Cerebellar cortex (tissue), 1 donor: ENCODE measurements at regions not wholly inside any gene's neighbourhood (a gene's known extent, or its start where the extent isn't known, plus 50 kb on each side); places are given as distances from the start of the nearest gene placed in this dataset.
"Not testable (repeated sequence)": the region's sequence is repeated elsewhere in the genome, so short reads cannot be mapped to it uniquely, and the experiment has no call there.

Experiments used
- DNase-seq: peaks from one replicate; pipeline ENCODE4 v3.0.0-alpha.2; 2015; ENCODE audit warnings: low spot score

DNA sequence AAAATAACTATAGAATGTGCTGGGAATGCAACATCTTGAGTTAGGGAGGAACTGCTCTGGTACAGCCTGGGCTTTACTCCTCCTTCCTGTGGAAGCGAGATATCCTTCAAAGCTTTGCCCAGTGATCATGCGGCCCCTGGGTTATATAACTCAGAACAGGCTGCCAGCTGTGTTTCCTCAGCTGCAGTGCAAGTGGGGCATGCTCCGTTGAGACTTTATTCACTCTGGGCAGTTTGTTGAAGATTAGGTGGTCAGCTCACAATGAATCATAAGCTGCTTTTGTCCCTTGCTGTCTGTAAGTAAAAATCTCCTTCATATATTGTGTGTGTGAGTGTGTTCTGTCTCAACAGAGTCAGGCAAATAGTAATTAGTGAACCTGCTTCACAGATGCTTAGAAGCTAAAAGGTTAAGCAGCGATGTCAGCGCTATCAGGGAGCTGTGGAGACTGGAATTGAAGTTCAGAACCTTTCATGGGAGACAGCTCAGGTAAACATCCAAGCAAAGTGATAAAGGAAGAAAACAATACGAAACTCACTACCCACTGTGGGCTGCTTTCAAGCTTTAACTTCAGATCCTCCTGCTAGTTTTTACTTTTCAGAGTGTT lies 688.4 kb downstream of the HTR1B start:
- DNase-seq: no peak

DNA sequence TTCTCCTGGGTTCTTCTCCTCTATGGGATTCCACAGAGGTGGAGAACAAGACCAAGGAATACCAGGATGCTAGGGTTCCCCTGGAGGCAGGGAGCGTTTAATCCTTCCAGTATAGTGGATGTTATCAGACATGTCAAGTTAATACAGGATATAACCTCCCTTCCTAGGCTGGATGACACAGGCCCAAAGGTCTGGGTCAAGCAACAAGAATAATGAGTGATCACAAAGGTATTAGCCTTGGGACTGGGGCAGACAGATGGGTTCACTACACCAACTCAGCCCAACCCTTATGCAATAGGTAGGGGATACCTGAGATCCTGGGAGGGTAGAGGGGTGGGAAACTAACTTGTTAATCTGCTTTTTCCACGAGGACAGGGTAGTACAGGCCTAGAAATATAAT lies 690.3 kb downstream of the HTR1B start:
- no peak for DNase-seq

DNA sequence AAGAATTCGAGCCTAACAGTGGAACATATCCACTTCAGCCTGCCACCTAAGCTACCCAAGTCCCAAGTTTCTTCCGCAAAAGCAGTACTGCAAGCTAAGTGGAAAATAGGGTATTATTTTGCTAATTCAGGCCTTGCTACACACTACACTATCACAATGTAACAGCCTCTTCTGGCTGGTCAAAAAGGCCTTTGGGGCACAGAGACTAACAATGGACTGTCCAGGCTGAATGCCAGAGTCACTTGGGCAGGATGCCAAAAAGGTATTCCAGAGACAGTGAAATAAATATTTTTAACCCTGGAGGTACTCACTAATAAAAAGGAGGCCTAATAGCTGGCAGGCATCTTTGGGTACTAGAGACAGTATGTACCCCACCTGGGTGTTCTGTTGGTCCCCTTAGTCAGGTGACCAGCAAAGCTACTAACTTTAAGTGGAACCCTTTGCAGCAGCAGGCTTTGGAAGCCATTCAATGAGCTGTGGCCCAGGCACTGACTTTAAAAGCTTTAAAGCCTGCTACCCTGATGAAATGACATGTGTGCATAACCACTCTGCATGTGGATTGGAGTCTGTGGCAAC lies 692.1 kb downstream of the HTR1B start:
- peak; percentile 3 for DNase-seq

DNA sequence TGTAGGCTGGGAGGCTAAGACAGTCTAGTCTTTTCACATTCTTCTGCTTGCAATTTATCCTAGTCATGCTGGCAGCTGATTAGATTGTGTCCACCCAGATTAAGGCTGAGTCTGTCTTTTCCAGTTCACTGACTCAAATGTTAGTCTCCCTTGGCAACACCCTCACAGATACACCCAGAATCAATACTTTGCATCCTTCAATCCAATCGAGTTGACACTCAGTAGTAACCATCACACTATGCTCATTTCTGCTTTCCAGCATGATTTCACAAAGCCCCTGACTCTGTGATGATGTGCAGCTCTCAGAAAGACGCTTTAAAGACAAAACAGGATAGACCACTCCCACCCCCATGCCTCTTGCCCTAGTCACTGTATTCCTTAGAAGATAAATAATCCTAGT lies 693.0 kb downstream of the HTR1B start:
- no peak for DNase-seq

DNA sequence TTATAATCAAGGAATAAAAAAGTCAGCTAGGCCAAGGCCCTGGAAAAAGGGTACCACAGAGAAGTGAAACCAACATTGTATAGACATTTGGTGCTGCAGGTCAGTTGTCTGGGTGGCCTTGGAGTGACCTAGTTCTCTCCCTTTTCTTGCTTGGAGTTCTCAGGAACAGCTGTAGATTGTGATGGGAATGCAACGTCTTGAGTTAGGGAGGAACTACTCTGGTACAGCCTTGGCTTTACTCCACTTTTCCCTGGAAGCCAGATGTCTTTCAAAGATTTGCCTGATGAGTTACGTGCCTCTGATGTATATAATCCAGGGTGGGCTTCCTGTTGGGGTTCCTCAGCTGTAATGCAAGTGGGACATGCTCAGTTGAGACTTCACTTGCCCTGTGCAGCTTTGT lies 694.7 kb downstream of the HTR1B start:
- DNase-seq: no peak

DNA sequence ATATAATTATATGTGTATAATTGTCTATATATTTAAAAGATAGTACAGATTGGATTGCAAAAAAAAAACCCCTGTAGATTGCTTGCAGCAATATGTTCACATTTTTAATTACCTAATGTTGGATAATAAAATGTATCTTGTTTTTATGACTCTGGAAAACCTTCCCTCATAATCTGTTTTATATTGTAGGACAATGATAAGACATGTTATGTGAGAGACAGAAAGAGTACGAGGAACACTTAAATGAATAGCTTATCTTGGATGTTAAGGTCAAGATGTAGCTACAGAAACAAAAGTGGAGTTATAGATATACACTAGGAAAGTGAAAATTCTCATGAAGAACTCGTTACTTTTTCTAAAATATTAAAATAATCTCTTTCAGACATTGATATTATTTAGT lies 691.6 kb upstream of the IMPG1 start:
- no peak for DNase-seq

DNA sequence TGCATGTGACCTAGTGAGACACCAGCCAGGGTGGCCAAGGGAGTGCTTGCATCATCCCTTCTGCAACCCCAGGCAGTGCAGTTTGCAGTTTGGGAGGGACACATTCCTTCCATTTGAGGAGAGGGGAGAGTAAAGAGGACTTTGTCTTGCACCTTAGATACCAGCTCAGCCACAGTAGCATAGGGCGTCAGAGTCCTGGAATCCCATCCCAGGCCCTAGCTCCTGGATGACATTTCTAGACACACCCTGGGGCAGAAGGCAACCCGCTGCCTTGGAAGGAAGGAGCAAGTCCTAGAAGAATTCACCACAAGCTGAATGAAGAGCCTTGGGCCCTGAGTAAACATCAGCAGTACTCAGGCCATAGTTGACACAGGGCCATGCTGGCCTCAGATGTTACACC lies 680.4 kb upstream of the IMPG1 start:
- no peak for DNase-seq

DNA sequence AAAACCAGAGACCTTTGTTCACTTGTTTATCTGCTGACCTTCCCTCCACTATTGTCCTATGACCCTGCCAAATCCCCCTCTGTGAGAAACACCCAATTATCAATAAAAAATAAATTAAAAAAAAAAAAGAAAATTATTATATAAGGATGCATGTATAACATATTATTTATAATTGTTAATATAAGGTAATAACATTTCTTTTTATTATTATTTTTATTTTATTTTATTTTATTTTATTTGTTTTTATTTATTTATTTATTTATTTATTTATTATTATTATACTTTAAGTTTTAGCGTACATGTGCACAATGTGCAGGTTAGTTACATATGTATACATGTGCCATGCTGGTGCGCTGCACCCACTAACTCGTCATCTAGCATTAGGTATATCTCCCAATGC lies 672.9 kb upstream of the IMPG1 start:
- DNase-seq: not testable (repeated sequence)

DNA sequence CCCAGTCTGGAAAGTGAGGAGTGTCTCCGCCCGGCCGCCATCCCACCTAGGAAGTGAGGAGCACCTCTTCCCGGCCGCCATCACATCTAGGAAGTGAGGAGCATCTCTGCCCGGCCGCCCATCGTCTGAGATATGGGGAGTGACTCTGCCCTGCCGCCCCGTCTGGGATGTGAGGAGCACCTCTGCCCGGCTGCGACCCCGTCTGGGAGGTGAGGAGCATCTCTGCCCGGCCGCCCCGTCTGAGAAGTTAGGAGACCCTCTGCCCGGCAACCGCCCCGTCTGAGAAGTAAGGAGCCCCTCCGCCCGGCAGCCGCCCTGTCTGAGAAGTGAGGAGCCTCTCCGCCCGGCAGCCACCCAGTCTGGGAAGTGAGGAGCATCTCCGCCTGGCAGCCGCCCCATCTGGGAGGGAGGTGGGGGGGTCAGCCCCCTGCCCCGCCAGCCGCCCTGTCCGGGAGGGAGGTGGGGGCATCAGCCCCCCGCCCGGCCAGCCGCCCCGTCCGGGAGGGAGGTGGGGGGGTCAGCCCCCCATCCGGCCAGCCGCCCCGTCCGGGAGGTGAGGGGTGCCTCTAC lies 671.8 kb upstream of the IMPG1 start:
- DNase-seq: not testable (repeated sequence)

DNA sequence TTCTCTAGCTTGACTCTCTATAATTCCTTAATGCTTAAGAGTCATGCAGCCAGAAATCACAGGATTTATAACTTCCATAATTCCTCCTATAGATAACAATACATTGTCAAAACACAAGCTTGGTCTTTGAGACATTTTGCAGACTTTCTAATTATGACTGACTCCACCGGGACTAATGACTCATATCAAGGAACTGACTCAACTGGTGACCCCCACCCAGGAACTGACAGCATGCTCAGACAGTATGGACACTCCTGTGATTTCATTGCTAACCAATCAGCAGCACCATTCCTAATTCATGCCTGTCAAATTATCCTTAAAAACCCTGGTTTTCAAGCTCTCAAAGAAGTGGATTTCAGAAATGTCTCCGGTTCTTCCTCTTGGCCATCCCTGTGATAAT lies 670.5 kb upstream of the IMPG1 start:
- no peak for DNase-seq

DNA sequence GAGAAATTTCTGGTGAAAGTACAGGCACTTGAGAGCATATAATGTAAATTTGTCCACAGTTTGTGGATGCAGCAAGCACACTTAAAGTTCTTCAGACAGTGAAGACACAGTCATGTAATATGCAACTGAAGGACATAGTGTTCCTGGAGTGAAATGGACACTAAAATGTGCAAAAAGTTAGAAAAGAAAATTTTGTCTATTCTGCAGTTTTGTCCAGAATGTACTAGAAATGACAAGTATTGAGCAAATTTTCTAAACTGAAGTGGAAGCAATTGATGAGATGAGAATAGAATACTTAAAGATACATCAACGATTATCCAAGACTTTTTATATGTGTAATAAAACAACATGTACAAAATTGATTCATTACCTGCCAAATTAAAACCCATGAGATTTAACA lies 647.0 kb upstream of the IMPG1 start:
- DNase-seq: no peak

DNA sequence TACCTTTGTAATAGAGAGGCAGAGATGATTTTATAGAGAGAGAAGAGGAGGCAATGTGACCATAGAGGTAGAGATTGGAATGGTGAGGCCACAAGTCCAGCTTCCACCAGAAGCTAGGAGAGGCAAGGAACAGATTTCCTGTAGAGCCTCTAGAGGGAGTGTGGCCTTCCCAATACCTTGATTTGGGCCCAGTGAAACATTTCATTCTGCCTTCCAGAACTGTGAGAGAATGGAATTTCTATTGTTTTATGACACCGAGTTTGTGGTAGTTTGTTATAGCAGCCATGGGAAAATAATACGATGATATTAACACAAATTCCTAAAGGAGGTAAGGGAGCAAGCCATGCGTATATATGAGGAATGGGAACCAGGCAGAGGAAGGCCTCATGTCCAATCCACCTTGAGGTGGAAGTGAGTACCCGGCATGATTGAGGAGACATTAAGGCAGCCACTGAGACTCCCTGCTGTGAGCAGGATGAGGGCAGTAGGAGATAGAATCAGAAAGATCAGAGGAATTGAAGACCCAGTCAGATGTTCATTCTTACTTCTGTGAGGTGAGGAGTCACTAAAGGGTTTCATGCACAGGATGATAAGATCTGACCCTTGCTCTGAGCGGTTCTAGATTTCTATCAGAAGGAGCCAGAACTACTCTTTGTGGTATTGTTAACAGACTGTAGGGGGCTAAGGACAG lies 636.3 kb upstream of the IMPG1 start:
- DNase-seq: no peak

DNA sequence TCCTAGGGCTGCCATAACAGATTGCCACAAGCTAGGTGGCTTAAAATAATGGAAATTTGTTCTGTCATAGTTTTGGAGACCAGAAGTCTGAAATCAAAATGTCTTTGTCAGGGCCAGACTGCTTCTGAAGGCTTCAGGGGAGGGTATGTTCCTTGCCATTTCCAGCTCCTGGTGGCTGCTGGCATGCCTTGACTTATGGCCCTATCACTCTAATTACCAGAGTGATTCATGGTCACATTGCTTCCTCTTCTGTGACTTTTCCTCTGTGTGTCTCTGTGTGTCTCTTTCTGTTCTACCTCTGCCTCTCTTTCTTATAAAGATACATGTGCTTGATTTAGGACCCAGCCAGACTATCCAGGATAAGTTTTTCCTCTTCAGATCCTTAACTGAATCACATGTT lies 635.2 kb upstream of the IMPG1 start:
- no peak for DNase-seq

DNA sequence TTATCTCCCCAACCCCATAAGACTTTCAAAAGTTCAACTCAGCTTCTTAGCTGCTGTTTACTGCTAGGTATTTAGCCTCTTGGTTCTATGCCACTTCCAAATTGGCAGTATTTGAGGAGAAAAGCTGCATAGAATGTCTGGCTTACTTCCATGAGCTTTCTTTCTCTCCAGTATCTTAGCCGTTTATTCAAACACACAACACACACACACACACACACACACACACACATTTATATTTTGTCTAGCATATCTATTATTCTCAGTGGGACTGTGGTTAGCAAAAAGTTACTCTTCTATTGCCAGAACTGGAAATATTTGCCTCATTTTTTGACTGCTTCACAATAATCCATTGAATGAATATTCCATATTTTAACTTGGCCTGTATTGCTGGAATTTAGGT lies 634.2 kb upstream of the IMPG1 start:
- DNase-seq: no peak

DNA sequence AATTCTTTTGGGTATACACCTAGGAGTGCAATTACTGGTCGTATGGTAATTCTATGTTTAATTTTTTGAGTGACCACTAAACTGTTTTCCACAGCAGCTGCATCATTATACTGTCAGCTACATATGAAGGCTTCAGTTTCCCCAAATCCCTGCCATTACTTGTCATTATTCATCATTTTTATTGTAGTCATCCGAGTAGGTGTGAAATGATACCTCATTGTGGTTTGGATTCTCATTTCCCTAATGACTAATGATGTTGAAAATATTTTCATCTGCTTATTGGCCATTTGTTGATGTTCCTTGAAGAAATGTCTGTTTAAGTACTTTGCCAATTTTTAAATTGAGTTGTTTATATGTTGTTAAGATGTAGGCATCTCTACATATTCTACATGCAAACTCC lies 633.6 kb upstream of the IMPG1 start:
- no peak for DNase-seq

DNA sequence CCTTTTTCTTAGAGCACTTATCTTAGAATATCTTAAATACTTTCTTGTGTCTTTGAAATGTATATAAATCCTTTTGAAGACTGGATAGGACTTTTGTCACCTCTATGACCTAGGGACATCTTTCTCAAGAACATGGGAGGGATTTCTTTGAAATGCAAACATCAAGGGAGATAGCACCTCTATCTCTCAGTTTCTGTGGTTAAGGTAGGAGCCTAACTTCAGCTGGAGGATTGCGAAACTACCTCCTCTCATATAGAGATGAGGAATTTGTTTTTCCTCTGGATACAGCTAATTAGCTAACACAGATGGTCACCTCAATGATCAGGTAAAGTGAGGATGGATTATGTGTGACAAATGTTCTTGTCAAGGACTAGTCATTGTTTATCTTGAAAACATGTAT lies 631.3 kb upstream of the IMPG1 start:
- DNase-seq: no peak

DNA sequence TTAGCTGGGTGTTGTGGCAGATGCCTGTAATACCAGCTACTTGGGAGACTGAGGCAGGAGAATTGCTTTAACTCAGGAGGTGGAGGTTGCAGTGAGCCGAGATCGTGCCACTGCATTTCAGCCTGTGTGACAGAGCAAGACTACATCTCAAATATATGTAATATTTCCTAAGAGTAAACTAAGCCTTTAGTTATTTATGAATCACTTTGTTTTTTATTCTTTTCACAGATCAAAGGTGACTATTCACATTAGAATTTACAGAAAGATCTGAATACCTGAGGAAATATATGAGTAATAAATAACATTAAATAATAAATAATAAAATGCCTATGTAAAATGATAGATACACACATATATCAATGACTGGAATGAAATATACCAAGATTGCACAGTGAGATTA lies 630.8 kb upstream of the IMPG1 start:
- DNase-seq: no peak

DNA sequence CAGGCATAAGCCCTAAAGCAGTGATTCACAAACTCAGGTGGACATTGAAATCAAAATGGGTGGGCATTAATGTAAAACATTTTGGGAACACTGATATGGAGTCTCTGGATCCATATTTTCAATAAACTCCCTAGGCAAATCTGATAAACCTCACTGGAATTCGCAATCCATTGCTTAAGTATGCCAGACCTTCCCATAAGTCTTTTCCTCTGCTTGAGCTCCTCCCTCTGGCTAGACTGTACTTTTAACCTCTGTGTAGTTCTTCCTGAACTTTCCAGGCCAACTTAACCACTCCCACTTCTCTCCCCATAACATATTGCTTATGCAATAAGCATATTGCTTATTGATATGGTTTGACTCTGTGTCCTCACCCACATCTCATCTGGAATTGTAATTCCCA lies 629.7 kb upstream of the IMPG1 start:
- DNase-seq: no peak

DNA sequence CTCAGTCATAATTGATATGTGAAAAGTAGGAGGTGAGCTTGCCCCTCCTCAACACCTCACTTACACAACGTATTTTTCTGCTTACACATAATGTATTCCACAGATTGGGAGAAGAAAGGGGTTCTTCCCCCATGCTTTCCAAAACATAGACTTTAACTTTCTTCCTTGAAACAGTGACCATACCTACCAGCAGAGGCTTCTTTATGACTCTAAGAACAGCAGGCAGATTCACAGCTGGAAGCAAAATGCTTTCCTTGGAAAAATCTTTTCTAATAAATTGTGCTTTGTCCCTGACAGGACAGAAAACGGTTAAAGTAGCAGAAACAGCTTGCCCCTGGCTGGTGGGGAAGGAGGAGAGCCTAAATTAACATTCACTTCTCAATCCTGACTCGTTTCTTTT lies 629.1 kb upstream of the IMPG1 start:
- DNase-seq: no peak

DNA sequence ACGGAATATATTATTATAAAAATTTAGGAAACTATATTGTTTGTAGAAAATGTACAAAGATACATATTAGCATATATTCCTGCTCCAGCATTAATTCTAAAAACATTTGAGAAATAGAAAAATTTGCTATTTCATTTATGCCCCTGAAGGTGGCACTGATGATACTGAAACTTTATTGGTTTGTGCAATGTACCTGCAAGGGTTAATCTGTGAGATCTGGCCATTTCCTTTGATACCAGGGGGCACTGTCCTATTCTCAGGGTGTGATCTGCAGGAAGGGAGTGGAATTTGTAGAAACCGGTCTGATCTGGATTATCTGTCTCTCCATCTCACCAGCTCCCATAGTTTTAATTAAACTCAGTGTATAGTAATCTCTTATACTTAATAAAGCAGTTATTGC lies 625.1 kb upstream of the IMPG1 start:
- no peak for DNase-seq

DNA sequence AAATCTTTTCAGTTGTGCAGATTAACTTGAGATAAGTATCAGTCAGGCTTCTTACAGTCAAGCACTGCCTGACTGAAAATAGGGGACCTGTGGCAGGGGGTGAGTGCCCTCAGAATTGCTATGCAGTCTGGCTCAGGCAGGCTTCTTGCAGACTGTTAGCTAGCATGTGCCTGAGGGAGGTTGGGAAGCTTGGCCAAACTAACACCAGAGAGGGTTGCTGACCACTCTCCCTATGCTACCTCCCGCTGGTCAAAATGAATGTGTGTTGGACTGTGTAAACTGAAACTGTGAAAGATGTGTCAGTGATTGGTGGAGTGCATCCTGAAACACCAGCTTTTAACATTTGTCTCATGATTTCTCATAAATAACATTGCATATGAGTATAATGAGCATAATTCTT lies 622.3 kb upstream of the IMPG1 start:
- no peak for DNase-seq

DNA sequence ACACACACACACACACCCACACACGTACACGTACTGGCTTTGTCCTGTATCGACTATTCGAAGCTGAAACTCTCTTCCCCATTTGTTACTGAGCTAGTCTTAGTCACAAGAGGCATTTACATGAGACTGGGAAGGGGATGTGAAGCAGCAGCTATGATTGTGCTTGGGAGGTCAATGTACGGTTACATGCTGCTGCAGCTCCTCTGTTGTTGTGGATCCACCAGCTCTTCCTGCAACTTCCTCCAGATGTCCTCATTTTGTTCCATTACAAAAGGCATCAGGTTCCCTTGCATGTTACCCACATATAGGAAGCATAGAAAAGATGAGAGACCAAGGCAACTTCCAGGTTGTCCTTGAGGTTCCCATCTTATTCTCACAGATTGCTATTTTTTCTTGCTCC lies 612.4 kb upstream of the IMPG1 start:
- no peak for DNase-seq

DNA sequence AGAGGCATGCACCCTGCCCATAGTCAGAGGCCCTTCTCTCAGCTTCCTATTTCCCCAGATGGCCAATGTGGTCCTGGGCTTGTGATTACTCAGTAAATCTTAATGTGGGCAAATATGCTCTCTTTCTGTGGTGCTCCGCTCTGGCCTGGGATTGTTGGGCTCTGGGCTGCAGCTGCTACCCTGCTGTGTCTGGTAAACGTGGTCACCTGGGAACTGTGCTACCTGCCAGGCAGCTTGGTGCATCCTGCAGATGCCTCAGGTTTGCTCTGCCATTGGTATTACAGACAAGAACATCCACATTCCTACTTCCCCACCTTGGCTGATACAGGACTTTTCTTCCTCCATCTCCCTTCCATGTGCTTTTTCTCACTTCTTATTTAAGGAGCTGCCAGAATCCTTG lies 611.5 kb upstream of the IMPG1 start:
- DNase-seq: no peak

DNA sequence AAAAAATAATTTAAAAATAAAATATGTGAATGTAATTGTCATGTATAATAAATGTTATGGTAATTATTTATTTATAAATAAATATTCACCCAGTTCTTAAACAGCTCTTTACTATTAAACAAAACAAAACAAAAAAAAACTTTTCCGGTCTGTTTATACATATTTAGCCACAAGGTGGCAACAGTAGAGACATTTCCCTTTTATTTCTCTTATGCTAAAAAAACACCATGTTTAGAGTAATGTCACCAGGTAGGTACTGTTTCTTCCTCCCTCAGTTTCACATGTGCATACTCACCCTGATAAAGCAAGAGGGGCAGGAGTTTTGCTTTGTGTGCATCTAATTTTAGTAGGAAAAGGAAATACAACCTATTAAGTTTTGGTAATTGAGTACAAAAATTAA lies 610.4 kb upstream of the IMPG1 start:
- DNase-seq: peak; percentile 3
